GM12864 (cell line): ENCODE measurements at regions not wholly inside any gene's neighbourhood (a gene's known extent, or its start where the extent isn't known, plus 50 kb on each side); places are given as distances from the start of the nearest gene placed in this dataset.

Experiments
- DNase-seq: peaks from one replicate; pipeline ENCODE4 v3.0.0-alpha.2; 2011; ENCODE audit warnings: low read depth
- H3K4me3 ChIP-seq: 2 replicates; pipeline ENCODE4 v1.5.1; 2011; ENCODE audit warnings: mild to moderate bottlenecking, low read depth, low read length, control low read depth
- CTCF ChIP-seq: IDR thresholded peaks from 2 replicates; pipeline ENCODE4 v1.5.1; 2011; ENCODE audit warnings: low read depth, mild to moderate bottlenecking, moderate library complexity, low read length, control low read depth, inconsistent platforms; ENCODE audit errors: missing control alignments

- no peak overlapping the region for H3K4me3 ChIP-seq
- no peak for DNase-seq
- no peak for TF ChIP-seq CTCF
Measured at GRCh38 chr12:72146495-72146894, 125.7 kb upstream of the TRHDE start.

GRCh38 chr12:72148709-72149108, 123.5 kb upstream of the TRHDE start:
- no peak for DNase-seq
- no peak overlapping the region for H3K4me3 ChIP-seq
- no peak for TF ChIP-seq CTCF

- no peak overlapping the region for H3K4me3 ChIP-seq
- no peak for TF ChIP-seq CTCF
- DNase-seq: no peak
Measured at GRCh38 chr12:72162875-72163274, 109.3 kb upstream of the TRHDE start.

DNA sequence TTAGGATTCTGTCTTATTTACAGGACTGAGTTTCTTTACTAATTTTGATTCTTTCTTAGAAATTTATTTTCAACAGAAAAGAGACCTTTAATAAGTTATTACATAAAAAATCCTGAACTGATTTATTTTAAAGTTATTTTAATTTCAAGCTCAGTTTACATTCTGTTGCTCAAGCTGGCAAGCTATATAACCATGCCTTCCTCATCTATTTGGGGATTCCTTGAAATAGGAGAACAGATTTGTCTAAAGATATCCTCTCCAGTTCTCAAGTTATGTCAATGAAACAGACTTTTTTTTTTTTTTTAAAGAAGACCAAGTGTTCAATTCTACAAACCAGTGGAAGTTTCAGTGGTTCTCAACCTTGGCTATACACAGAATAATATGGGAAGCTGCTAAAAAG, 103.3 kb upstream of the TRHDE start:
- TF ChIP-seq CTCF: no peak
- H3K4me3 ChIP-seq: no peak overlapping the region
- DNase-seq: no peak

DNA sequence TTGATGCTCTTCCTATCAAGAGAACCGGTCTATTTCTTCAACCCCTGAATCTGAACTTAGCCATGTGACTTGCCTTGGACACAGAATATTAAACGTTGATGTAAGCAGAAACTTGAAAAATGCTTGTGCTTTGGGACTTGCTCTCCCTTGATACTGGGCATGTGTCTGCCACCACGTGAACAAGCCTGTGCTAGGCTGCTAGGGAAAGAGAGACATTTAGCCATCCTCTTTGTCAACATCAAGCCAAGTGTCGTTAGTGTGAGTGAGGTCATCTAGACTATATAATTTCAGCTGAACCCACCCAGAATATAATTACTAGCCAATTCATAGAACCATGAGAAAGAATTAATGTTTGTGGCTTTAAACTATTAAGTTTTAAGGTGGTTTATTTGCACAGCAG, 98.2 kb upstream of the TRHDE start:
- no peak for TF ChIP-seq CTCF
- no peak overlapping the region for H3K4me3 ChIP-seq
- no peak for DNase-seq

DNA sequence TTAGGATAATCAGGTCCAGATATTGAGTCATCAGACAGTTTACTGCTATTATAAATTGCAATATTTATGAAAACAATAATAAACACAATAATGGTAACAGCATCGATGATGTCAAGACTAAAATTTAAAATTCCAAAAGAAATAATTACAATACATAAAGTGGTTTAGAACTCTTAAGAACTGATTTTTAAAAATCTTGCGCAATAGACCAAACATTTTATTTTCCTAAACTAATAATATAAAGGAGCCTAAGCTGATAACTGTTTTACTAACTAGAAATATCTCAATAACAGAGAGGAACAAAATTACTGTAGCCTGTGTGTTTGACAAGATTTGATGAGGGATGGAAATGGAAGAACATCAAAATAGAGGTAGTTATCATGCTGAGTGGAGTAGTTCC, 93.9 kb upstream of the TRHDE start:
- H3K4me3 ChIP-seq: no peak overlapping the region
- DNase-seq: no peak
- TF ChIP-seq CTCF: no peak

DNA sequence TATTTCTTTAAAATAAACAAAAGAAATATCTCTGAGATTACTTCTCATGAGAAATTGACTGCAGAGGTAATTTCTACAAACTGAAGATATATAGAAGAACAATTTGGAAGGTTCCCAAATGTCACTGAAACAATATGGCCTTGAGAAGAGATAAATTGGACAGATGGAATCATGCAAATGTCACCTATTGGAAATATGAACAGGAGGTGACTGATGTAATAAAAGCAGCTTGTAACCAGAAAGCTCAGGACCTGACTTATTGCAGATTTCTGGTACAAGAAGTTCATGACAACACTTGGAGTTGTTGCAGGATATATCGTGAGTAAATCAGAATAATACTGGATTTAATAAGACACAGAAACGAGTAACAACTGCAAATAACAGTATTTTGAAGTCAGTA, 93.3 kb upstream of the TRHDE start:
- no peak overlapping the region for H3K4me3 ChIP-seq
- no peak for DNase-seq
- TF ChIP-seq CTCF: no peak
